Prostate gland (tissue), 2 donors: ENCODE measurements at regions not wholly inside any gene's neighbourhood (a gene's known extent, or its start where the extent isn't known, plus 50 kb on each side); places are given as distances from the start of the nearest gene placed in this dataset.

ENCODE experiments used
- POLR2A ChIP-seq: fragments of 450-650 bp; IDR thresholded peaks from one replicate; pipeline ENCODE4 v1.6.1; 2016; ENCODE audit warnings: antibody characterized with exemption, mild to moderate bottlenecking
- POLR2AphosphoS5 ChIP-seq: sonication (generic); formaldehyde crosslinking; IDR thresholded peaks from one replicate; pipeline ENCODE4 v1.6.1; 2017; ENCODE audit warnings: antibody characterized with exemption
- TF ChIP-seq, protein P1 (sequence below), 4 experiments: fragments of 200-600 bp in 2 of 4; fragments of 450-650 bp in 2 of 4; sonication (generic) in 2 of 4; IDR thresholded peaks; 1 replicate in 3 of 4; 2 replicates in 1 of 4; pipeline ENCODE4 v1.5.1; 2016 to 2019; ENCODE audit warnings: antibody characterized with exemption in 4 of 4, mild to moderate bottlenecking in 2 of 4, moderate library complexity in 2 of 4

- TF ChIP-seq POLR2A: no peak
- TF ChIP-seq, protein P1, sequence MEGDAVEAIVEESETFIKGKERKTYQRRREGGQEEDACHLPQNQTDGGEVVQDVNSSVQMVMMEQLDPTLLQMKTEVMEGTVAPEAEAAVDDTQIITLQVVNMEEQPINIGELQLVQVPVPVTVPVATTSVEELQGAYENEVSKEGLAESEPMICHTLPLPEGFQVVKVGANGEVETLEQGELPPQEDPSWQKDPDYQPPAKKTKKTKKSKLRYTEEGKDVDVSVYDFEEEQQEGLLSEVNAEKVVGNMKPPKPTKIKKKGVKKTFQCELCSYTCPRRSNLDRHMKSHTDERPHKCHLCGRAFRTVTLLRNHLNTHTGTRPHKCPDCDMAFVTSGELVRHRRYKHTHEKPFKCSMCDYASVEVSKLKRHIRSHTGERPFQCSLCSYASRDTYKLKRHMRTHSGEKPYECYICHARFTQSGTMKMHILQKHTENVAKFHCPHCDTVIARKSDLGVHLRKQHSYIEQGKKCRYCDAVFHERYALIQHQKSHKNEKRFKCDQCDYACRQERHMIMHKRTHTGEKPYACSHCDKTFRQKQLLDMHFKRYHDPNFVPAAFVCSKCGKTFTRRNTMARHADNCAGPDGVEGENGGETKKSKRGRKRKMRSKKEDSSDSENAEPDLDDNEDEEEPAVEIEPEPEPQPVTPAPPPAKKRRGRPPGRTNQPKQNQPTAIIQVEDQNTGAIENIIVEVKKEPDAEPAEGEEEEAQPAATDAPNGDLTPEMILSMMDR (IDR thresholded peaks at IDR 0.05): no peak
- TF ChIP-seq POLR2AphosphoS5: no peak
Measured at GRCh38 chr3:124131158-124131557, 139.2 kb upstream of the ROPN1 start.
